ENCODE measurements at regions not wholly inside any gene's neighbourhood (a gene's known extent, or its start where the extent isn't known, plus 50 kb on each side); places are given as distances from the start of the nearest gene placed in this dataset.
"Not testable (repeated sequence)": the region's sequence is repeated elsewhere in the genome, so short reads cannot be mapped to it uniquely, and the experiment has no call there.

- DNase-seq (ENCODE audit: low read depth, low spot score): not testable (repeated sequence)
These were observed 107.5 kb upstream of the VWC2 start for GRCh38 chr7:49665963-49666362.

GRCh38 chr7:49666764-49667163, 106.7 kb upstream of the VWC2 start:
- no peak for DNase-seq (ENCODE audit: low read depth, low spot score)

- DNase-seq (ENCODE audit: low read depth, low spot score): no peak
These were observed 104.2 kb upstream of the VWC2 start for GRCh38 chr7:49669285-49669684.

GRCh38 chr7:49669692-49670260, 103.7 kb upstream of the VWC2 start:
- DNase-seq (ENCODE audit: low read depth, low spot score): no peak

- DNase-seq (ENCODE audit: low read depth, low spot score): no peak
These were observed 102.4 kb upstream of the VWC2 start for GRCh38 chr7:49670991-49671390.

GRCh38 chr7:49692516-49692915, 80.9 kb upstream of the VWC2 start:
- no peak for DNase-seq (ENCODE audit: low read depth, low spot score)

- no peak for DNase-seq (ENCODE audit: low read depth, low spot score)
These were observed 77.5 kb upstream of the VWC2 start for GRCh38 chr7:49695971-49696370.

- DNase-seq (ENCODE audit: low read depth, low spot score): no peak
These were observed 72.6 kb upstream of the VWC2 start for GRCh38 chr7:49700841-49701240.

- DNase-seq (ENCODE audit: low read depth, low spot score): no peak
These were observed 71.3 kb upstream of the VWC2 start for GRCh38 chr7:49702099-49702498.

- DNase-seq (ENCODE audit: low read depth, low spot score): no peak
These were observed 70.1 kb upstream of the VWC2 start for GRCh38 chr7:49703337-49703736.

GRCh38 chr7:49703881-49704280, 69.6 kb upstream of the VWC2 start:
- DNase-seq (ENCODE audit: low read depth, low spot score): no peak

- DNase-seq (ENCODE audit: low read depth, low spot score): no peak
These were observed 67.3 kb upstream of the VWC2 start for GRCh38 chr7:49706106-49706505.

GRCh38 chr7:49707891-49708290, 65.5 kb upstream of the VWC2 start:
- no peak for DNase-seq (ENCODE audit: low read depth, low spot score)

- no peak for DNase-seq (ENCODE audit: low read depth, low spot score)
These were observed 64.8 kb upstream of the VWC2 start for GRCh38 chr7:49708590-49708989.

- not testable (repeated sequence) for DNase-seq (ENCODE audit: low read depth, low spot score)
These were observed 62.2 kb upstream of the VWC2 start for GRCh38 chr7:49711072-49711723.

GRCh38 chr7:49714182-49714581, 59.3 kb upstream of the VWC2 start:
- no peak for DNase-seq (ENCODE audit: low read depth, low spot score)

GRCh38 chr7:49715486-49715885, 58.0 kb upstream of the VWC2 start:
- no peak for DNase-seq (ENCODE audit: low read depth, low spot score)

- no peak for DNase-seq (ENCODE audit: low read depth, low spot score)
These were observed 55.9 kb upstream of the VWC2 start for GRCh38 chr7:49717547-49717946.

- no peak for DNase-seq (ENCODE audit: low read depth, low spot score)
These were observed 54.7 kb upstream of the VWC2 start for GRCh38 chr7:49718760-49719159.

- no peak for DNase-seq (ENCODE audit: low read depth, low spot score)
These were observed 52.0 kb upstream of the VWC2 start for GRCh38 chr7:49721441-49721840.
